ENCODE measurements at regions not wholly inside any gene's neighbourhood (a gene's known extent, or its start where the extent isn't known, plus 50 kb on each side); places are given as distances from the start of the nearest gene placed in this dataset.

DNA sequence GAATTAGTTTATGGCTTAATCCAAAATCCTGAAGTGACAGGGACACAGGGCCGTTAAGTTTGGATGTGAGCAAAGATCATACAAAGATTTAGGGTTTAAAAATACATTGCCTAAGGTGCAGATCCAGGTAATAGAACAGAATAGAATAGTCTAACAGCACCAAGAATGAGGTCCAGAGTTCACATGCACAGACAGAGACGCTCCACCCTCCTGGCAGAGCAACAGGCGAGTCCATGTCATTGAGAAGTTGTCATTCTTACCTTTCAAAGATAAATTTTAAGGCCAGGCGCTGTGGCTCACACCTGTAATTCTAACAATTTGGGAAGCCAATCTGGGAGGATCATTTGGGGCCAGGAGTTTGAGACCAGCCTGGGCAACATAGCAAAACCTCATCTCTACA is 209.1 kb upstream of the AUTS2 start:
- TF ChIP-seq, protein P1, sequence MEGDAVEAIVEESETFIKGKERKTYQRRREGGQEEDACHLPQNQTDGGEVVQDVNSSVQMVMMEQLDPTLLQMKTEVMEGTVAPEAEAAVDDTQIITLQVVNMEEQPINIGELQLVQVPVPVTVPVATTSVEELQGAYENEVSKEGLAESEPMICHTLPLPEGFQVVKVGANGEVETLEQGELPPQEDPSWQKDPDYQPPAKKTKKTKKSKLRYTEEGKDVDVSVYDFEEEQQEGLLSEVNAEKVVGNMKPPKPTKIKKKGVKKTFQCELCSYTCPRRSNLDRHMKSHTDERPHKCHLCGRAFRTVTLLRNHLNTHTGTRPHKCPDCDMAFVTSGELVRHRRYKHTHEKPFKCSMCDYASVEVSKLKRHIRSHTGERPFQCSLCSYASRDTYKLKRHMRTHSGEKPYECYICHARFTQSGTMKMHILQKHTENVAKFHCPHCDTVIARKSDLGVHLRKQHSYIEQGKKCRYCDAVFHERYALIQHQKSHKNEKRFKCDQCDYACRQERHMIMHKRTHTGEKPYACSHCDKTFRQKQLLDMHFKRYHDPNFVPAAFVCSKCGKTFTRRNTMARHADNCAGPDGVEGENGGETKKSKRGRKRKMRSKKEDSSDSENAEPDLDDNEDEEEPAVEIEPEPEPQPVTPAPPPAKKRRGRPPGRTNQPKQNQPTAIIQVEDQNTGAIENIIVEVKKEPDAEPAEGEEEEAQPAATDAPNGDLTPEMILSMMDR (conservative IDR thresholded peaks at IDR 0.05; ENCODE audit: low read length) = no peak
- no peak for TF ChIP-seq EZH2phosphoT487 (IDR thresholded peaks at IDR 0.05; ENCODE audit: borderline replicate concordance)
